ENCODE measurements at regions not wholly inside any gene's neighbourhood (a gene's known extent, or its start where the extent isn't known, plus 50 kb on each side); places are given as distances from the start of the nearest gene placed in this dataset.
"Not testable (repeated sequence)": the region's sequence is repeated elsewhere in the genome, so short reads cannot be mapped to it uniquely, and the experiment has no call there.

DNA sequence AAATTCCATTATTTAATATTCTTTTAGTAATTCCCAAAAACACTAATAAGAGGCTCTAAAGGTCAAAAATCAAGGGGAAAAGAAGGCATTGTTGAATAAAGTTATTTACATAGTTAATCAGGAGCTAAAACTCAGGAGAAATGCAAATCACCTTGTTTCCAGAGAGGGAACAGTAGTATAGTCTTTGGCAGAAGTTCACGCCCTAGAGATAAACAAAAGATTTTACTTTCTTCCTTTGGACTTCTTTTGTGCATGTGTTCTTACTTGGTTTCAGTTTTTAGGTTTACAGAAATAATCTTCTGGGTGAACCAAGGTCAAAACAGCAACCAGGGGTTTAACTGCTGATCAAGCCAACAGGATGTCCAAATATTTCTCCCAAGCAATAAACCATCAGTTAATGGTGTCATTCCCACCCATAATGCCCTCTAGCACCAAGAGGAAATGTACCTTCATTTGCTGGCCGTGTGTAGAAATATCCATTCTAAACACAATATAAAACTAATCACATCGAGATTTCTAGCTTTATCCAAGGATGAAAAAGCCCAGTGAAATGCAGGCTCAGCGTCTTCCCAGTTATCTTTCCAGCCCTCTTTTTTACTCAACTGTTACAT, 518.8 kb upstream of the SOX9 start:
- no peak overlapping the region for H3K27ac ChIP-seq (ENCODE audit: low read depth, low read length, poor library complexity, severe bottlenecking)
- no peaks in the 10 kb centered on the region for H3K4me1 ChIP-seq (ENCODE audit: insufficient read depth, low read length, poor library complexity, severe bottlenecking)
- POLR2A ChIA-PET (ENCODE audit: low non-redundant PET): no interaction called here
- TF ChIP-seq, protein P1, sequence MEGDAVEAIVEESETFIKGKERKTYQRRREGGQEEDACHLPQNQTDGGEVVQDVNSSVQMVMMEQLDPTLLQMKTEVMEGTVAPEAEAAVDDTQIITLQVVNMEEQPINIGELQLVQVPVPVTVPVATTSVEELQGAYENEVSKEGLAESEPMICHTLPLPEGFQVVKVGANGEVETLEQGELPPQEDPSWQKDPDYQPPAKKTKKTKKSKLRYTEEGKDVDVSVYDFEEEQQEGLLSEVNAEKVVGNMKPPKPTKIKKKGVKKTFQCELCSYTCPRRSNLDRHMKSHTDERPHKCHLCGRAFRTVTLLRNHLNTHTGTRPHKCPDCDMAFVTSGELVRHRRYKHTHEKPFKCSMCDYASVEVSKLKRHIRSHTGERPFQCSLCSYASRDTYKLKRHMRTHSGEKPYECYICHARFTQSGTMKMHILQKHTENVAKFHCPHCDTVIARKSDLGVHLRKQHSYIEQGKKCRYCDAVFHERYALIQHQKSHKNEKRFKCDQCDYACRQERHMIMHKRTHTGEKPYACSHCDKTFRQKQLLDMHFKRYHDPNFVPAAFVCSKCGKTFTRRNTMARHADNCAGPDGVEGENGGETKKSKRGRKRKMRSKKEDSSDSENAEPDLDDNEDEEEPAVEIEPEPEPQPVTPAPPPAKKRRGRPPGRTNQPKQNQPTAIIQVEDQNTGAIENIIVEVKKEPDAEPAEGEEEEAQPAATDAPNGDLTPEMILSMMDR (conservative IDR thresholded peaks at IDR 0.05; ENCODE audit: low read depth, low read length): no peak
- TF ChIP-seq EZH2 (IDR thresholded peaks at IDR 0.05; ENCODE audit: borderline replicate concordance, low read depth, low read length, poor library complexity, severe bottlenecking): no peak
- H3K27me3 ChIP-seq (replicated peaks; ENCODE audit: insufficient read depth, low read depth, low read length, poor library complexity): no peaks in the 10 kb centered on the region
- no peak overlapping the region for H3K4me3 ChIP-seq (ENCODE audit: low read depth, low read length, poor library complexity, severe bottlenecking)
- CTCF ChIA-PET: no interaction called here
- intact Hi-C loops (cut with micrococcal nuclease; ENCODE audit: unreplicated experiment): no loop called here
- no peaks in the 10 kb centered on the region for H3K9me3 ChIP-seq (ENCODE audit: low read depth, low read length, poor library complexity, severe bottlenecking)
- H3K36me3 ChIP-seq (ENCODE audit: insufficient read depth, low read length, poor library complexity, severe bottlenecking): no peaks in the 10 kb centered on the region
- no peak for DNase-seq (ENCODE audit: low spot score)
- BruUV-seq (replicated peaks): no TSS peak

DNA sequence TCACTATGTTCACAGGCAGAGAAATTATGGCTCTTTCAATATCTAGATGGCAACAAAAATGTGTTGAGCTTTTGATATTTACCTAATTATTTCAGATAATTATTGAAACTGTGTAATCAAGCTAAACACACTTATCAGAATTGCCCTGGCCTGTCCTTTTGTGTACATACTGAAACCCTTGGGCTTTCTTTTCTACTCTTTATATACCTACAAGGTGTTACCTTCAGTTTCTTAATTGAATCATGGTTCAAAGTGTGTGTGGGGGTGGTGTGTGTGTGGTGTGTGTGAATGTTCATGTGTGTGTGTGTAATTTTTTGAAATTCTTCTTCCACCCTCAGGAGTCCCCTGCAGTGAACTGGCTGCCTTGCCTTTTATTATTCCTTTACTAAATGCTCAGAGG, 506.8 kb upstream of the SOX9 start:
- CTCF ChIA-PET: no interaction called here

DNA sequence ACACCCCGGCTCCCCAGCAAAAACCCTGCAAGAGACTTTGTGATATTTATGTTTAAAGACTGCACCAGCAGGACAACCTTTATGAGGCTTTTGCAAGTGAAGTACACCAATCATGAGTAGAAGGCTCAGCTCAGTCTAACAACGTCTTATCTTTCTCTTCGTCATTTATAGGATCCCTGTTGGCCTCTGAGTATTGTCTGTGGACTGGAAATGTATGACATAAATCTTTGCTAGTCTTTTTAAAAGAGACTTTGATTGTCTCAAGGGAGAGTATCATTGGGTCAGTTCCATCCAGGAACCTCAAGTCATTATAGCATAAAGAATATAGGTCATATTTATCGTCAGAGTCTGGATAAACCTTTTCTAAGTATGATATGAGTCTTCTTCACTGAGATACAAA, 505.0 kb upstream of the SOX9 start:
- no TSS peak for BruUV-seq (replicated peaks)
- no peak for DNase-seq (ENCODE audit: low spot score)
- ChIA-PET POLR2A (ENCODE audit: low non-redundant PET) (no interaction called here), CTCF (no interaction called here)
- no peaks in the 10 kb centered on the region for H3K4me1 ChIP-seq (ENCODE audit: insufficient read depth, low read length, poor library complexity, severe bottlenecking)
- intact Hi-C loops (cut with micrococcal nuclease; ENCODE audit: unreplicated experiment): no loop called here
- H3K36me3 ChIP-seq (ENCODE audit: insufficient read depth, low read length, poor library complexity, severe bottlenecking): no peaks in the 10 kb centered on the region
- no peak overlapping the region for H3K4me3 ChIP-seq (ENCODE audit: low read depth, low read length, poor library complexity, severe bottlenecking)
- TF ChIP-seq, protein P1 (conservative IDR thresholded peaks at IDR 0.05; ENCODE audit: low read depth, low read length): no peak
- no peak for TF ChIP-seq EZH2 (IDR thresholded peaks at IDR 0.05; ENCODE audit: borderline replicate concordance, low read depth, low read length, poor library complexity, severe bottlenecking)
- peaks cover 4% of the 10 kb centered on the region for H3K9me3 ChIP-seq (ENCODE audit: low read depth, low read length, poor library complexity, severe bottlenecking)
- no peaks in the 10 kb centered on the region for H3K27me3 ChIP-seq (replicated peaks; ENCODE audit: insufficient read depth, low read depth, low read length, poor library complexity)
- no peak overlapping the region for H3K27ac ChIP-seq (ENCODE audit: low read depth, low read length, poor library complexity, severe bottlenecking)

More for the DNA sequence above, 506.8 kb upstream of the SOX9 start:
- DNase-seq (ENCODE audit: low spot score): no peak
- no TSS peak for BruUV-seq (replicated peaks)
- H3K27me3 ChIP-seq (replicated peaks; ENCODE audit: insufficient read depth, low read depth, low read length, poor library complexity): no peaks in the 10 kb centered on the region
- H3K9me3 ChIP-seq (ENCODE audit: low read depth, low read length, poor library complexity, severe bottlenecking): peaks cover 4% of the 10 kb centered on the region
- TF ChIP-seq, protein P1 (conservative IDR thresholded peaks at IDR 0.05; ENCODE audit: low read depth, low read length): no peak
- no peak for TF ChIP-seq EZH2 (IDR thresholded peaks at IDR 0.05; ENCODE audit: borderline replicate concordance, low read depth, low read length, poor library complexity, severe bottlenecking)
- intact Hi-C loops (cut with micrococcal nuclease; ENCODE audit: unreplicated experiment): no loop called here
- POLR2A ChIA-PET (ENCODE audit: low non-redundant PET): no interaction called here
- H3K36me3 ChIP-seq (ENCODE audit: insufficient read depth, low read length, poor library complexity, severe bottlenecking): no peaks in the 10 kb centered on the region
- H3K4me3 ChIP-seq (ENCODE audit: low read depth, low read length, poor library complexity, severe bottlenecking): no peak overlapping the region
- no peaks in the 10 kb centered on the region for H3K4me1 ChIP-seq (ENCODE audit: insufficient read depth, low read length, poor library complexity, severe bottlenecking)
- H3K27ac ChIP-seq (ENCODE audit: low read depth, low read length, poor library complexity, severe bottlenecking): no peak overlapping the region

DNA sequence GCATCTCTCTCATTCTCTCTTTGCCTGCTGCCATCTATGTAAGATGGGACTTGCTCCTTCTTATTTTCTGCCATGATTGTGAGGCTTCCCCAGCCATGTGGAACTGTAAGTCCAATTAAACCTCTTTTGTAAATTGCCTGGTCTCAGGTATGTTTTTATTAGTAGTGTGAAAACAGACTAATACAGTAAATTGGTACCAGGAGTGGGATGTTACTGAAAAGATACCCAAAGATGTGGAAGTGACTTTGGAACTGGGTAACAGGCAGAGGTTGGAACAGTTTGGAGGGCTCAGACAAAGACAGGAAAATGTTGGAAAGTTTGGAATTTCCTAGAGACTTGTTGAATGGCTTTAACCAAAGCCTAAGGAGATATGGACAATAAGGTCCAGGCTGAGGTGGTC, 503.1 kb upstream of the SOX9 start:
- H3K27me3 ChIP-seq (replicated peaks; ENCODE audit: insufficient read depth, low read depth, low read length, poor library complexity); H3K4me1 ChIP-seq (ENCODE audit: insufficient read depth, low read length, poor library complexity, severe bottlenecking); H3K9me3 ChIP-seq (ENCODE audit: low read depth, low read length, poor library complexity, severe bottlenecking); intact Hi-C loops (cut with micrococcal nuclease; ENCODE audit: unreplicated experiment); BruUV-seq (replicated peaks); CTCF ChIA-PET; DNase-seq (ENCODE audit: low spot score); H3K36me3 ChIP-seq (ENCODE audit: insufficient read depth, low read length, poor library complexity, severe bottlenecking); POLR2A ChIA-PET (ENCODE audit: low non-redundant PET); H3K4me3 ChIP-seq (ENCODE audit: low read depth, low read length, poor library complexity, severe bottlenecking); H3K27ac ChIP-seq (ENCODE audit: low read depth, low read length, poor library complexity, severe bottlenecking): not testable (repeated sequence)
